Endothelial cell of umbilical vein (primary cell): ENCODE measurements at regions not wholly inside any gene's neighbourhood (a gene's known extent, or its start where the extent isn't known, plus 50 kb on each side); places are given as distances from the start of the nearest gene placed in this dataset.

Experiments used
- BruUV-seq: library from RNA; stranded (reverse); fragments of 400-500 nt; replicated peaks from 2 replicates; lab custom pipeline; 2021; lab: Mats Ljungman, UMichigan
- CTCF ChIA-PET: fragments of 300-600, 350-600 bp; sonication (Branson Sonifier 250); formaldehyde crosslinking; loops from one replicate; lab custom pipeline; 2021; ENCODE audit warnings: antibody characterized with exemption, inconsistent platforms; lab: Charles Lee
- POLR2A ChIA-PET: fragments of 300-600, 350-600 bp; sonication (Branson Sonifier 250); formaldehyde crosslinking; loops from one replicate; lab custom pipeline; 2021; ENCODE audit warnings: antibody characterized with exemption, inconsistent platforms; lab: Charles Lee
- DNase-seq: peaks from one replicate; pipeline ENCODE4 v3.0.0-alpha.2; 2011; ENCODE audit warnings: low read depth, low spot score
- FAIRE-seq: peaks from 2 replicates; lab custom pipeline; 2011; peaks lifted over from hg19 to GRCh38; lab: Jason Lieb, UNC
- H2AFZ ChIP-seq: 2 replicates; pipeline ENCODE4 v1.6.0; 2012; ENCODE audit warnings: low read depth, low read length, control low read depth, inconsistent platforms
- H3K27ac ChIP-seq: 2 replicates; pipeline ENCODE4 v1.5.1; 2011; ENCODE audit warnings: low read depth, mild to moderate bottlenecking, control low read depth, low read length, moderate library complexity; ENCODE audit not compliant: insufficient read depth
- H3K27me3 ChIP-seq, 2 experiments: 2 replicates each; pipeline versions ENCODE4 v1.6.0 to v1.6.1; 2011; ENCODE audit warnings: low read length in 2 of 2, mixed read lengths in 1 of 2; ENCODE audit not compliant: control insufficient read depth in 2 of 2, insufficient read depth in 2 of 2
- H3K36me3 ChIP-seq, 2 experiments: 2 replicates in 1 of 2; 3 replicates in 1 of 2; pipeline ENCODE4 v1.5.1; 2011; ENCODE audit warnings: low read length in 2 of 2, mild to moderate bottlenecking in 1 of 2, moderate library complexity in 1 of 2; ENCODE audit not compliant: control insufficient read depth in 2 of 2, insufficient read depth in 2 of 2; ENCODE audit errors: extremely low read depth in 1 of 2
- H3K4me1 ChIP-seq: 3 replicates; pipeline ENCODE4 v1.5.1; 2011; ENCODE audit warnings: mild to moderate bottlenecking, low read length; ENCODE audit not compliant: control insufficient read depth, insufficient read depth; ENCODE audit errors: extremely low read depth
- H3K4me2 ChIP-seq: 2 replicates; pipeline ENCODE4 v1.6.1; 2011; ENCODE audit warnings: low read length, control low read depth, mixed read lengths; ENCODE audit not compliant: insufficient read depth
- H3K4me3 ChIP-seq, 3 experiments: fragments of 200-600 bp in 1 of 3; sonication (generic), shearing (Covaris generic) in 1 of 3; replicated peaks in 1 of 3; 2 replicates each; pipeline ENCODE4 v1.5.1; 2011 to 2016; ENCODE audit warnings: control low read depth in 3 of 3, low read length in 3 of 3, mild to moderate bottlenecking in 2 of 3, inconsistent platforms in 1 of 3, low read depth in 1 of 3, moderate library complexity in 1 of 3; ENCODE audit not compliant: insufficient read depth in 1 of 3
- H3K79me2 ChIP-seq: 2 replicates; pipeline ENCODE4 v1.6.0; 2012; ENCODE audit warnings: low read length, inconsistent platforms; ENCODE audit not compliant: control insufficient read depth, insufficient read depth
- H3K9ac ChIP-seq: replicated peaks from 2 replicates; pipeline ENCODE3; 2011; ENCODE audit warnings: low read length, control low read depth; ENCODE audit not compliant: insufficient read depth; ENCODE audit errors: extremely low read depth
- H3K9me1 ChIP-seq: replicated peaks from 3 replicates; pipeline ENCODE4 v1.6.0; 2011; ENCODE audit warnings: mild to moderate bottlenecking, low read length; ENCODE audit not compliant: control insufficient read depth, insufficient read depth; ENCODE audit errors: extremely low read depth
- H3K9me3 ChIP-seq: replicated peaks from 2 replicates; pipeline ENCODE4 v1.5.1; 2012; ENCODE audit warnings: low read length, inconsistent platforms; ENCODE audit not compliant: control insufficient read depth, insufficient read depth
- H4K20me1 ChIP-seq: replicated peaks from 2 replicates; pipeline ENCODE3; 2011; ENCODE audit warnings: mild to moderate bottlenecking, low read length; ENCODE audit not compliant: control insufficient read depth, insufficient read depth; ENCODE audit errors: extremely low read depth
- EZH2 ChIP-seq: IDR thresholded peaks from 2 replicates; pipeline ENCODE4 v1.6.1; 2012; ENCODE audit warnings: borderline replicate concordance, low read depth, mild to moderate bottlenecking, moderate library complexity, low read length, inconsistent platforms; ENCODE audit not compliant: severe bottlenecking
- FOS ChIP-seq: IDR thresholded peaks from 2 replicates; pipeline ENCODE4 v1.6.1; 2011; ENCODE audit warnings: mild to moderate bottlenecking, low read length, moderate library complexity, borderline replicate concordance; ENCODE audit not compliant: insufficient read depth
- GATA2 ChIP-seq: IDR thresholded peaks from 2 replicates; pipeline ENCODE4 v1.7.0; 2011; ENCODE audit warnings: low read depth, mild to moderate bottlenecking, moderate library complexity, mixed read lengths, low read length; ENCODE audit not compliant: insufficient read length, insufficient read depth
- JUN ChIP-seq: IDR thresholded peaks from 2 replicates; pipeline ENCODE4 v1.6.1; 2011; ENCODE audit warnings: borderline replicate concordance, low read depth; ENCODE audit not compliant: insufficient read length, insufficient read depth
- MYC ChIP-seq: IDR thresholded peaks from one replicate; pipeline ENCODE4 v1.6.1; 2011; ENCODE audit warnings: mild to moderate bottlenecking, low read depth, low read length
- POLR2A ChIP-seq: IDR thresholded peaks from 2 replicates; pipeline ENCODE4 v1.6.1; 2012; ENCODE audit warnings: low read depth, mild to moderate bottlenecking, control low read depth, low read length
- POLR2AphosphoS5 ChIP-seq: IDR thresholded peaks from 2 replicates; pipeline ENCODE4 v1.6.1; 2012; ENCODE audit warnings: low read depth, mild to moderate bottlenecking, control low read depth, low read length, moderate library complexity; ENCODE audit not compliant: insufficient read depth
- dilution Hi-C: fragments of 300-500 bp; cut with MboI; formaldehyde crosslinking; loops from one replicate; pipeline ENCODE4 v1.15.0; 2019; ENCODE audit warnings: low sequenced_read_pairs; ENCODE audit not compliant: extremely low pct_ligation_motif_present
- intact Hi-C: fragments of 100-400 bp; cut with micrococcal nuclease; formaldehyde crosslinking; loops from one replicate; pipeline ENCODE4 v1.10.0; 2022
- TF ChIP-seq, protein P1 (sequence below): IDR thresholded peaks from 2 replicates; pipeline ENCODE4 v1.6.1; 2011; ENCODE audit not compliant: insufficient read depth, insufficient read length
- TF ChIP-seq, protein P2 (sequence below), 2 donors: IDR thresholded peaks; 1 replicate in 1 of 2; 2 replicates in 1 of 2; pipeline ENCODE4 v1.5.1; 2011; ENCODE audit warnings: low read length in 2 of 2, mild to moderate bottlenecking in 2 of 2, moderate library complexity in 2 of 2, control low read depth in 1 of 2, inconsistent platforms in 1 of 2, low read depth in 1 of 2; ENCODE audit not compliant: insufficient read depth in 1 of 2; ENCODE audit errors: extremely low read depth in 1 of 2

DNA sequence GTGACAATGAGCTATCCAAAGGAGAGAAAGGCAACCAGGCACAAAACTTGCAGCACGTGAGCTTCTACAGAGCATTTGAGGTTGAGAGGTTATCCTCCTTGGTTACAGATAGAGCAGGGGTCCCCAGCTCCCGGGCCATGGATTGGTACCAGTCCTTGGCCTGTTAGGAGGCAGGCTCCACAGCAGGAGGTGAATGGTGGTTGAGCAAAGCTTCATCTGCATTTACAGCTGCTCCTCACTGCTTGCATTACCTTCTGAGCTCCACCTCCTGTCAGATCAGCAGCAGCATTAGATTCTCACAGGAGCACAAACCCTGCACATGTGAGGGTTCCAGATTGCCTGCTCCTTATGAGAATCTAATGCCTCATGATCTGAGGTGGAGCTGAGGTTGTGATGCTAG, 57.8 kb upstream of the ST8SIA3 start:
- no peak for DNase-seq
- dilution Hi-C loops = loop anchor here (25.0 kb wide), 1 partner anchor 157 kb away; the partner anchor contains the start of gene BOD1L2
- Histone ChIP-seq H3K27ac (no peak overlapping the region), H3K27me3 (no peaks in the 10 kb centered on the region), H3K4me2 (no peak overlapping the region), H3K9me3 (no peaks in the 10 kb centered on the region), H3K36me3 (no peaks in the 10 kb centered on the region), H4K20me1 (no peaks in the 10 kb centered on the region), H3K4me1 (no peaks in the 10 kb centered on the region), H3K9me1 (no peaks in the 10 kb centered on the region), H2AFZ (no peak overlapping the region), H3K79me2 (no peaks in the 10 kb centered on the region), H3K9ac (no peak overlapping the region), H3K4me3 (no peak overlapping the region)
- no peak for FAIRE-seq
- no peak for TF ChIP-seq POLR2AphosphoS5
- no peak for TF ChIP-seq JUN
- TF ChIP-seq MYC = no peak
- TF ChIP-seq, protein P1, sequence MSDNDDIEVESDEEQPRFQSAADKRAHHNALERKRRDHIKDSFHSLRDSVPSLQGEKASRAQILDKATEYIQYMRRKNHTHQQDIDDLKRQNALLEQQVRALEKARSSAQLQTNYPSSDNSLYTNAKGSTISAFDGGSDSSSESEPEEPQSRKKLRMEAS = no peak
- TF ChIP-seq, protein P2, sequence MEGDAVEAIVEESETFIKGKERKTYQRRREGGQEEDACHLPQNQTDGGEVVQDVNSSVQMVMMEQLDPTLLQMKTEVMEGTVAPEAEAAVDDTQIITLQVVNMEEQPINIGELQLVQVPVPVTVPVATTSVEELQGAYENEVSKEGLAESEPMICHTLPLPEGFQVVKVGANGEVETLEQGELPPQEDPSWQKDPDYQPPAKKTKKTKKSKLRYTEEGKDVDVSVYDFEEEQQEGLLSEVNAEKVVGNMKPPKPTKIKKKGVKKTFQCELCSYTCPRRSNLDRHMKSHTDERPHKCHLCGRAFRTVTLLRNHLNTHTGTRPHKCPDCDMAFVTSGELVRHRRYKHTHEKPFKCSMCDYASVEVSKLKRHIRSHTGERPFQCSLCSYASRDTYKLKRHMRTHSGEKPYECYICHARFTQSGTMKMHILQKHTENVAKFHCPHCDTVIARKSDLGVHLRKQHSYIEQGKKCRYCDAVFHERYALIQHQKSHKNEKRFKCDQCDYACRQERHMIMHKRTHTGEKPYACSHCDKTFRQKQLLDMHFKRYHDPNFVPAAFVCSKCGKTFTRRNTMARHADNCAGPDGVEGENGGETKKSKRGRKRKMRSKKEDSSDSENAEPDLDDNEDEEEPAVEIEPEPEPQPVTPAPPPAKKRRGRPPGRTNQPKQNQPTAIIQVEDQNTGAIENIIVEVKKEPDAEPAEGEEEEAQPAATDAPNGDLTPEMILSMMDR (IDR thresholded peaks at IDR 0.05; ENCODE audit: extremely low read depth in 1 of 2, insufficient read depth in 1 of 2, low read depth in 1 of 2, low read length in 2 of 2) = no peak
- no peak for TF ChIP-seq POLR2A
- no peak for TF ChIP-seq EZH2
- TF ChIP-seq GATA2 = no peak
- no peak for TF ChIP-seq FOS
- CTCF ChIA-PET = no interaction called here
- BruUV-seq = no TSS peak
- POLR2A ChIA-PET = no interaction called here
- intact Hi-C loops = no loop called here
